SK-N-SH treated with all-trans-retinoic acid at 6 μM for 48 hours (cell line): ENCODE measurements at regions not wholly inside any gene's neighbourhood (a gene's known extent, or its start where the extent isn't known, plus 50 kb on each side); places are given as distances from the start of the nearest gene placed in this dataset.

ENCODE experiments used
- ATAC-seq: fragments of 200-7000 bp; cut with Tn5 transposase; 3 replicates; pipeline ENCODE4 v1.9.1; 2020; ENCODE audit warnings: mild to moderate bottlenecking, moderate library complexity
- ARNTL ChIP-seq: fragments of 450-650 bp; formaldehyde crosslinking; IDR thresholded peaks from 2 replicates; pipeline ENCODE4 v1.5.0; 2020; ENCODE audit warnings: low read depth, mild to moderate bottlenecking, moderate library complexity, borderline replicate concordance
- BACH2 ChIP-seq: fragments of 250-450 bp; sonication (Bioruptor Pico); IDR thresholded peaks from 2 replicates; pipeline ENCODE4 v1.9.0; 2021; ENCODE audit warnings: mild to moderate bottlenecking, borderline replicate concordance
- CSDC2 ChIP-seq: fragments of 250-450 bp; sonication (Bioruptor Pico); IDR thresholded peaks from 2 replicates; pipeline ENCODE4 v1.5.0; 2020; ENCODE audit warnings: mild to moderate bottlenecking, moderate library complexity
- ESRRG ChIP-seq: fragments of 250-450 bp; sonication (Bioruptor Pico); IDR thresholded peaks from 2 replicates; pipeline ENCODE4 v1.6.1; 2021; ENCODE audit warnings: mild to moderate bottlenecking
- GLIS3 ChIP-seq: fragments of 250-450 bp; sonication (Bioruptor Pico); IDR thresholded peaks from 2 replicates; pipeline ENCODE4 v1.5.0; 2020; ENCODE audit warnings: mild to moderate bottlenecking, moderate library complexity
- ISL1 ChIP-seq: fragments of 250-450 bp; sonication (Bioruptor Pico); IDR thresholded peaks from 2 replicates; pipeline ENCODE4 v2.1.2; 2022; ENCODE audit warnings: mild to moderate bottlenecking, moderate library complexity
- OSR1 ChIP-seq: fragments of 250-450 bp; sonication (Bioruptor Pico); IDR thresholded peaks from 2 replicates; pipeline ENCODE4 v1.8.0; 2022; ENCODE audit warnings: moderate library complexity, mild to moderate bottlenecking, inconsistent platforms
- PPARA ChIP-seq: fragments of 250-450 bp; sonication (Bioruptor Pico); IDR thresholded peaks from 2 replicates; pipeline ENCODE4 v1.5.0; 2020; ENCODE audit warnings: mild to moderate bottlenecking, borderline replicate concordance
- RARB ChIP-seq: fragments of 250-450 bp; sonication (Bioruptor Pico); IDR thresholded peaks from 2 replicates; pipeline ENCODE4 v1.8.0; 2021; ENCODE audit warnings: mild to moderate bottlenecking, moderate library complexity
- SNAI2 ChIP-seq: fragments of 250-450 bp; sonication (Bioruptor Pico); IDR thresholded peaks from 2 replicates; pipeline ENCODE4 v1.5.0; 2020; ENCODE audit warnings: mild to moderate bottlenecking, moderate library complexity
- TCF4 ChIP-seq: fragments of 250-450 bp; sonication (Bioruptor Pico); IDR thresholded peaks from 2 replicates; pipeline ENCODE4 v1.8.0; 2021; ENCODE audit warnings: mild to moderate bottlenecking, moderate library complexity, borderline replicate concordance
- TOX ChIP-seq: fragments of 250-450 bp; sonication (Bioruptor Pico); IDR thresholded peaks from 2 replicates; pipeline ENCODE4 v1.8.0; 2021; ENCODE audit warnings: mild to moderate bottlenecking, moderate library complexity, borderline replicate concordance
- ZC3H10 ChIP-seq: fragments of 250-450 bp; sonication (Bioruptor Pico); IDR thresholded peaks from 2 replicates; pipeline ENCODE4 v1.5.1; 2021; ENCODE audit warnings: mild to moderate bottlenecking, moderate library complexity
- ZFP30 ChIP-seq: fragments of 450-650 bp; formaldehyde crosslinking; IDR thresholded peaks from 2 replicates; pipeline ENCODE4 v1.5.0; 2022; ENCODE audit warnings: mild to moderate bottlenecking, moderate library complexity
- ZNF565 ChIP-seq: fragments of 450-650 bp; formaldehyde crosslinking; conservative IDR thresholded peaks from 2 replicates; pipeline ENCODE4 v1.5.0; 2020; ENCODE audit warnings: low read depth, mild to moderate bottlenecking, moderate library complexity
- ZNF70 ChIP-seq: fragments of 450-650 bp; formaldehyde crosslinking; IDR thresholded peaks from 2 replicates; pipeline ENCODE4 v1.5.0; 2020; ENCODE audit warnings: mild to moderate bottlenecking, moderate library complexity
- ZNF8 ChIP-seq: fragments of 450-650 bp; formaldehyde crosslinking; IDR thresholded peaks from 2 replicates; pipeline ENCODE4 v1.5.0; 2020; ENCODE audit warnings: mild to moderate bottlenecking, moderate library complexity
- TF ChIP-seq, protein P1 (sequence below): fragments of 250-450 bp; sonication (Bioruptor Pico); IDR thresholded peaks from 2 replicates; pipeline ENCODE4 v1.5.1; 2021; ENCODE audit warnings: mild to moderate bottlenecking, moderate library complexity
- TF ChIP-seq, protein P2 (sequence below): fragments of 250-450 bp; sonication (Bioruptor Pico); IDR thresholded peaks from 2 replicates; pipeline ENCODE4 v1.8.0; 2020; ENCODE audit warnings: mild to moderate bottlenecking, moderate library complexity, borderline replicate concordance
- TF ChIP-seq, protein P3 (sequence below): fragments of 250-450 bp; sonication (Bioruptor Pico); IDR thresholded peaks from 2 replicates; pipeline ENCODE4 v1.8.0; 2021; ENCODE audit warnings: low read depth, mild to moderate bottlenecking, moderate library complexity, borderline replicate concordance

DNA sequence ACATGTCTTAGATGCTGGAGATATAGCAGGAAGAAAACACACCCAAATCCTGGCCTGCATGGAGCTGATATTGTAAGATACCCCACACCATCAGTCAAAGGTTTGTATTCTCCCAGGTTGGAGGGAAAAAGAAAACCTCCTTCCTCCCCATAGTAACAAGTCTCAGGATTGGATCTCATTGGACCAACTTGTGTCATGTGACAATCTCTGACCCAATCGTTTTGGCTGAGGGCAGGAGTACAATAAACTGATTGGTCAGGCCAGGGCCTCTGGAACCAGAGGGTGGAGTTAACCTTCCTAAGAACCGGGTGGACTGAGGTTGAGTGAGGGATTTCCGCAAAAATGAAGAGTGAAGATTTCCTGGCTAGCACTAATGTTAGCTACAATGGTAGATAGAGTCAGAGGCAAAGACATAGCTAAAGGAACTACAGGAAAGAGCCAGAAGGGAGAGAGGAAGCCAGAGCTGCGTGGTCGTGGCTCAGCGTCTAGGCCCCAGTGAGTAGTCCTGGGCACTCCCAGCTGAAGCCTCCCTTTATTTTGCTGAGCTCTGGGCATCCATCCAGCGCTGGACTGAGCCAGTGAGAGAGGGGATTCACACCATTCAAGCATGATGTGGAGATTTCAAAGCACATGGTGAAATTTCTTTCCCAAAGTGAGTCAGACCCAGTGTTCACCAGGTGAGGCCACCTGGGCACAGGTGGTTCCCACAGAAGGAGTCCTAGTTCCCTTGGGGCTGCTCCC, 219.9 kb downstream of the AACS start:
- TF ChIP-seq TCF4 (CRISPR knock-in tag) (no peak), ZC3H10 (CRISPR knock-in tag) (no peak), BACH2 (CRISPR knock-in tag) (no peak), SNAI2 (CRISPR knock-in tag) (no peak), ZNF70 (CRISPR knock-in tag) (no peak), ZFP30 (CRISPR knock-in tag) (no peak)
- TF ChIP-seq, protein P1, sequence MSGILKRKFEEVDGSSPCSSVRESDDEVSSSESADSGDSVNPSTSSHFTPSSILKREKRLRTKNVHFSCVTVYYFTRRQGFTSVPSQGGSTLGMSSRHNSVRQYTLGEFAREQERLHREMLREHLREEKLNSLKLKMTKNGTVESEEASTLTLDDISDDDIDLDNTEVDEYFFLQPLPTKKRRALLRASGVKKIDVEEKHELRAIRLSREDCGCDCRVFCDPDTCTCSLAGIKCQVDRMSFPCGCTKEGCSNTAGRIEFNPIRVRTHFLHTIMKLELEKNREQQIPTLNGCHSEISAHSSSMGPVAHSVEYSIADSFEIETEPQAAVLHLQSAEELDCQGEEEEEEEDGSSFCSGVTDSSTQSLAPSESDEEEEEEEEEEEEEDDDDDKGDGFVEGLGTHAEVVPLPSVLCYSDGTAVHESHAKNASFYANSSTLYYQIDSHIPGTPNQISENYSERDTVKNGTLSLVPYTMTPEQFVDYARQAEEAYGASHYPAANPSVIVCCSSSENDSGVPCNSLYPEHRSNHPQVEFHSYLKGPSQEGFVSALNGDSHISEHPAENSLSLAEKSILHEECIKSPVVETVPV (CRISPR knock-in tag): no peak

DNA sequence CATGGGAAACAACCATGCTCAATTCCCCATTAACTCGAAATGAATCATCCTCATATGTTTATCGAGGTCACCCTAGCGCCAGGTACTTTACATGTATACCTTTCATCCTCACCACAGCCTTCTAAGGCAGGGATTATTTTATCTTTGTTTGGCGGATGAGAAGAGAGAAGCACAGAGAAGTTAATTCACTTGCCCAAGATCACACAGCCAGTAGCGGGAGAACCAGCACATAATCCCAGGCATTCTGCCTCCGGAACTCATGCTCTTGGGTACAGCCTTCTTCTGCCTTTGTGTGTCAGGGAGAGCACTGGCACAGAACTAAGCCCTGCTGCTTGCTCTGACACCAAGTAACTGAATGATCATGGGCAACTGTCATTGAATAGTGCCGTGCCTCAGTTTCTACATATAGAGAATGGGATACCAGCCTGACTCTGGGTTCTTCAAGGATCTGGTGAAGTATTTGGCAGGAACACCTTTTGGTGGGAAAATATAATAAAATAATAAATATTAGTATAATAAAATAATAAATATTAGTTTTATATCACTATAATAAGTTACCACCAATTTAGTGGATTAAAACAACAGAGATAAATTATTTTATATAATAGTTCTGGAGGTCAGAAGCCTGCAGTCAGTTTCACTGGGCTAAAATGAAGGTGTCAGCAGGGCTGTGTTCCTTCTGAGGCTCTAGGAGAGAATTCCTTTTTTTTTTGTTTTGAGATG, 220.9 kb downstream of the AACS start:
- no peak for TF ChIP-seq PPARA
- no peak for TF ChIP-seq TOX
- TF ChIP-seq ZNF565 (CRISPR knock-in tag): no peak
- TF ChIP-seq RARB (CRISPR knock-in tag): no peak
- TF ChIP-seq, protein P2, sequence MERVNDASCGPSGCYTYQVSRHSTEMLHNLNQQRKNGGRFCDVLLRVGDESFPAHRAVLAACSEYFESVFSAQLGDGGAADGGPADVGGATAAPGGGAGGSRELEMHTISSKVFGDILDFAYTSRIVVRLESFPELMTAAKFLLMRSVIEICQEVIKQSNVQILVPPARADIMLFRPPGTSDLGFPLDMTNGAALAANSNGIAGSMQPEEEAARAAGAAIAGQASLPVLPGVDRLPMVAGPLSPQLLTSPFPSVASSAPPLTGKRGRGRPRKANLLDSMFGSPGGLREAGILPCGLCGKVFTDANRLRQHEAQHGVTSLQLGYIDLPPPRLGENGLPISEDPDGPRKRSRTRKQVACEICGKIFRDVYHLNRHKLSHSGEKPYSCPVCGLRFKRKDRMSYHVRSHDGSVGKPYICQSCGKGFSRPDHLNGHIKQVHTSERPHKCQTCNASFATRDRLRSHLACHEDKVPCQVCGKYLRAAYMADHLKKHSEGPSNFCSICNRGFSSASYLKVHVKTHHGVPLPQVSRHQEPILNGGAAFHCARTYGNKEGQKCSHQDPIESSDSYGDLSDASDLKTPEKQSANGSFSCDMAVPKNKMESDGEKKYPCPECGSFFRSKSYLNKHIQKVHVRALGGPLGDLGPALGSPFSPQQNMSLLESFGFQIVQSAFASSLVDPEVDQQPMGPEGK (CRISPR knock-in tag): no peak
- no peak for TF ChIP-seq OSR1 (CRISPR knock-in tag)
- no peak for TF ChIP-seq ZNF8 (CRISPR knock-in tag)
- no peak for TF ChIP-seq GLIS3 (CRISPR knock-in tag)
- no peak for TF ChIP-seq ARNTL (CRISPR knock-in tag)
- TF ChIP-seq SNAI2 (CRISPR knock-in tag): no peak
- TF ChIP-seq, protein P3, sequence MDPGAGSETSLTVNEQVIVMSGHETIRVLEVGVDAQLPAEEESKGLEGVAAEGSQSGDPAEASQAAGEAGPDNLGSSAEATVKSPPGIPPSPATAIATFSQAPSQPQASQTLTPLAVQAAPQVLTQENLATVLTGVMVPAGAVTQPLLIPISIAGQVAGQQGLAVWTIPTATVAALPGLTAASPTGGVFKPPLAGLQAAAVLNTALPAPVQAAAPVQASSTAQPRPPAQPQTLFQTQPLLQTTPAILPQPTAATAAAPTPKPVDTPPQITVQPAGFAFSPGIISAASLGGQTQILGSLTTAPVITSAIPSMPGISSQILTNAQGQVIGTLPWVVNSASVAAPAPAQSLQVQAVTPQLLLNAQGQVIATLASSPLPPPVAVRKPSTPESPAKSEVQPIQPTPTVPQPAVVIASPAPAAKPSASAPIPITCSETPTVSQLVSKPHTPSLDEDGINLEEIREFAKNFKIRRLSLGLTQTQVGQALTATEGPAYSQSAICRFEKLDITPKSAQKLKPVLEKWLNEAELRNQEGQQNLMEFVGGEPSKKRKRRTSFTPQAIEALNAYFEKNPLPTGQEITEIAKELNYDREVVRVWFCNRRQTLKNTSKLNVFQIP: no peak
- no peak for TF ChIP-seq ZNF70 (CRISPR knock-in tag)
- TF ChIP-seq ZC3H10 (CRISPR knock-in tag): no peak
- TF ChIP-seq TCF4 (CRISPR knock-in tag): no peak
- TF ChIP-seq ZFP30 (CRISPR knock-in tag): no peak
- TF ChIP-seq ISL1 (CRISPR knock-in tag): no peak
- no peak for TF ChIP-seq CSDC2
- TF ChIP-seq, protein P1 (CRISPR knock-in tag): no peak
- no peak for ATAC-seq

More for the DNA sequence above, 219.9 kb downstream of the AACS start:
- ATAC-seq: 0 out of 3 replicates have a peak, but pooled peaks have one; percentile 27

DNA sequence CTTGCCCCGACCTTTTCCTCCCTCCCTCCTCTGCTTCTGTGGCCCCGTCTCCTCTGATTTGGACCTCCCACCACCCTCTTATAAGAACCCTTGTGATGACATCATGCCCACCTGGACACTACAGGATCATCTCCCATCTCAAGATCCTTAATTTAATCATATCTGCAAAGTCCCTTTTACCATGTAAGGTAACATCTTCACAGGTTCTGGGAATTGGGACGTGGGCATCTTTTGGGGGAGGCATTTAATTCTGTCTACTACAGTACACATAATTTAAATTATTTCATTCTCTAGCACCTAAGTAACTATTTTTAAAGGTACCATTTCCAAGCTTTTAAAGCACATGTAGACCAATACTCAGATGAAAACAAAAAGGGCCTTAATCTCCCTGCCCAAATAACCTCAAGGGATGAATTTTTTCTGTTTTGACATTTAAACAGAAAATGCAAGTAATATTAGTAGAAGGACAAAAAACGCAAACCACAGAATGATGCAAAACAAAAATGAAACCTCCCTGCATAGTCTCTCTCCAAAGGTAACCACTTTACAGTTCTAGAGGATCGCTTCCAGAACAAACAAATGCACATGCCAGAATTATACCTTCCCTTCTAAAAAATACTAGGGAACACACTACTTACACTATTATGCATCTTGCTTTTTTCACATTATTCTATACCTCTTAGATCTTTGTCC, 222.1 kb downstream of the AACS start:
- TF ChIP-seq TOX (no peak), ESRRG (CRISPR knock-in tag) (no peak), OSR1 (CRISPR knock-in tag) (no peak), PPARA (no peak), ZFP30 (CRISPR knock-in tag) (no peak), ZC3H10 (CRISPR knock-in tag) (no peak)
- no peak for ATAC-seq
